ENCODE measurements at regions not wholly inside any gene's neighbourhood (a gene's known extent, or its start where the extent isn't known, plus 50 kb on each side); places are given as distances from the start of the nearest gene placed in this dataset.

GRCh38 chr12:3950714-3951320, 77.6 kb upstream of the PARP11 start:
- ATAC-seq (no peak), DNase-seq (ENCODE audit: low spot score) (no peak), FAIRE-seq (no peak)
- Histone ChIP-seq H3K9ac (ENCODE audit: insufficient read depth, low read depth, low read length) (no peak overlapping the region), H3K4me2 (ENCODE audit: low read depth, low read length) (no peak overlapping the region), H3K79me2 (ENCODE audit: insufficient read depth, low read length) (no peaks in the 10 kb centered on the region), H2AFZ (ENCODE audit: low read length) (no peak overlapping the region), H3K9me3 (ENCODE audit: low read length) (no peaks in the 10 kb centered on the region), H3K27ac (ENCODE audit: extremely low read length, insufficient read depth, low read length) (no peak overlapping the region), H3K4me3 (replicated peaks in 1 of 3; ENCODE audit: insufficient read depth in 1 of 3, low read depth in 2 of 3, low read length in 3 of 3) (no peak overlapping the region), H4K20me1 (ENCODE audit: insufficient read depth, low read length) (no peaks in the 10 kb centered on the region), H3K36me3 (replicated peaks in 1 of 2; ENCODE audit: control insufficient read depth in 1 of 2, insufficient read depth in 2 of 2, low read length in 2 of 2) (no peaks in the 10 kb centered on the region), H3K27me3 (ENCODE audit: control insufficient read depth in 1 of 2, insufficient read depth in 2 of 2, low read length in 2 of 2) (peaks cover 2 to 23% of the 10 kb centered on the region in 2 experiments; a peak in 4 of 5 replicates), H3K4me1 (ENCODE audit: insufficient read depth, low read length) (peaks cover 9% of the 10 kb centered on the region)
- intact Hi-C loops (cut with micrococcal nuclease; ENCODE audit: unreplicated experiment), result loop anchor here (2.0 kb wide), 1 partner anchor 66 kb away; no protein-coding TSS in a partner anchor
- ChIA-PET POLR2A (no interaction called here), CTCF (ENCODE audit: low intra/inter-chr PET ratio, low total read pairs) (no interaction called here)
- in situ Hi-C loops (cut with HindIII; ENCODE audit: extremely low pct_ligation_motif_present, low pct_unique_long_range_greater_than_20kb), result no loop called here
- TF ChIP-seq ZC3H13 (CRISPR knock-in tag; IDR thresholded peaks at IDR 0.05), result no peak
- no peak for TF ChIP-seq ZNF138 (CRISPR knock-in tag; IDR thresholded peaks at IDR 0.05; ENCODE audit: low read depth)
- TF ChIP-seq ZNF598 (CRISPR knock-in tag; IDR thresholded peaks at IDR 0.05; ENCODE audit: borderline replicate concordance), result no peak
- TF ChIP-seq FOSL1 (CRISPR knock-in tag; IDR thresholded peaks at IDR 0.05; ENCODE audit: borderline replicate concordance), result no peak
- TF ChIP-seq SMYD3 (CRISPR knock-in tag; IDR thresholded peaks at IDR 0.05), result no peak
- TF ChIP-seq ZNF275 (CRISPR knock-in tag; IDR thresholded peaks at IDR 0.05; ENCODE audit: borderline replicate concordance), result no peak
- no peak for TF ChIP-seq ZNF644 (CRISPR knock-in tag; IDR thresholded peaks at IDR 0.05; ENCODE audit: low read depth)
- no peak for TF ChIP-seq ATF1 (CRISPR knock-in tag; IDR thresholded peaks at IDR 0.05)
- no peak for TF ChIP-seq SNRNP70 (IDR thresholded peaks at IDR 0.05; ENCODE audit: low read depth, low read length)
- TF ChIP-seq IRF2 (CRISPR knock-in tag; IDR thresholded peaks at IDR 0.05), result no peak
- TF ChIP-seq, protein P1, sequence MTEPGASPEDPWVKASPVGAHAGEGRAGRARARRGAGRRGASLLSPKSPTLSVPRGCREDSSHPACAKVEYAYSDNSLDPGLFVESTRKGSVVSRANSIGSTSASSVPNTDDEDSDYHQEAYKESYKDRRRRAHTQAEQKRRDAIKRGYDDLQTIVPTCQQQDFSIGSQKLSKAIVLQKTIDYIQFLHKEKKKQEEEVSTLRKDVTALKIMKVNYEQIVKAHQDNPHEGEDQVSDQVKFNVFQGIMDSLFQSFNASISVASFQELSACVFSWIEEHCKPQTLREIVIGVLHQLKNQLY (CRISPR knock-in tag; IDR thresholded peaks at IDR 0.05), result no peak
- no peak for TF ChIP-seq KMT2B (CRISPR knock-in tag; IDR thresholded peaks at IDR 0.05)
- TF ChIP-seq ZNF720 (CRISPR knock-in tag; IDR thresholded peaks at IDR 0.05), result no peak
- 42% methylated on average over 7 of the region's 7 CpGs for WGBS (ENCODE audit: low lambda C conversion rate)
- BruUV-seq (replicated peaks), result no TSS peak
